ENCODE measurements at regions not wholly inside any gene's neighbourhood (a gene's known extent, or its start where the extent isn't known, plus 50 kb on each side); places are given as distances from the start of the nearest gene placed in this dataset.
"Not testable (repeated sequence)": the region's sequence is repeated elsewhere in the genome, so short reads cannot be mapped to it uniquely, and the experiment has no call there.

DNA sequence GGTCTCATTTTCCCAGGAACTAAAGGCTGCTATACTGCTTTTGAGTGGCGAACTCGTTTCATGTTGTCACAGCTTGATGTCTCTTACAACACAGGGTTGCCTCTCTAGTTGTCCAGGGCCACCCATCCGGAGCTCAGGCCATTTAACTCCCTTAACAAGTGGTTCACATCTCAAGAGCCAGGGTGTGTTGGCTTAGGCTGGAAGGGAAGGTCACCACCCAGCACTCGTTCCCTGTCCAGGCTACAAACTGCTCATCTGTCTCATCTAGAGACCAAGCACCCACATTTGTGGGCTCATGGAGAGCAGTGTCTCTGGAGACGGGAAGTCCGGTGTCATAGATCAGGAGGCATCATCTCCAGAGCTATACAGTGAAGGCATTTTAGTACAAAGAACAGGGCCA, 106.8 kb upstream of the EXOC2 start:
- DNase-seq: no peak

- DNase-seq: peak; percentile 77
These were observed 104.6 kb upstream of the EXOC2 start for GRCh38 chr6:797479-798077.

- no peak for DNase-seq
These were observed 102.2 kb upstream of the EXOC2 start for GRCh38 chr6:795046-795685.

GRCh38 chr6:793261-793660, 100.3 kb upstream of the EXOC2 start:
- DNase-seq: no peak

- DNase-seq: no peak
These were observed 99.7 kb upstream of the EXOC2 start for GRCh38 chr6:792662-793061.

- DNase-seq: no peak
These were observed 95.1 kb upstream of the EXOC2 start for GRCh38 chr6:788058-788457.

GRCh38 chr6:786946-787763, 94.2 kb upstream of the EXOC2 start:
- DNase-seq: peak; percentile 60

- no peak for DNase-seq
These were observed 91.2 kb upstream of the EXOC2 start for GRCh38 chr6:783966-784735.

DNA sequence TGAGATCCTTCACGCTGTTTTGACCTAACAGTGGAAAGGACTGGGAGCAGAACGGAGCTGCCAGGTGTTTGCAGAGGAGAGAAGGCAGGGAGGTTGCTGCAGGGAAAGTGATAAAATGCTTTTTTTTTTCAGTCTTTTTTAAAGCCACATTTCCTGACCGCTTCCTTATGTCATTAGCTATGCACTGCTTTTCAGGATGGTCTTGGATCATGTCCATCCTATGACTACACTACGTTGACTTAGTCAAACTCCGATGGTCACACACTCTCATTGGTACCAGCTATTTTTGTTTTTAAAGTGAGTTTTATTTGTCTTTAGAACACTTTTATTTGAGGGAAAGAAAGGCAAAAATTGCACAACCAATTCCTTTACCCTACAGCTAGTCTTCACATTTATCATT, 89.2 kb upstream of the EXOC2 start:
- DNase-seq: no peak

GRCh38 chr6:781350-781961, 88.5 kb upstream of the EXOC2 start:
- DNase-seq: no peak

DNA sequence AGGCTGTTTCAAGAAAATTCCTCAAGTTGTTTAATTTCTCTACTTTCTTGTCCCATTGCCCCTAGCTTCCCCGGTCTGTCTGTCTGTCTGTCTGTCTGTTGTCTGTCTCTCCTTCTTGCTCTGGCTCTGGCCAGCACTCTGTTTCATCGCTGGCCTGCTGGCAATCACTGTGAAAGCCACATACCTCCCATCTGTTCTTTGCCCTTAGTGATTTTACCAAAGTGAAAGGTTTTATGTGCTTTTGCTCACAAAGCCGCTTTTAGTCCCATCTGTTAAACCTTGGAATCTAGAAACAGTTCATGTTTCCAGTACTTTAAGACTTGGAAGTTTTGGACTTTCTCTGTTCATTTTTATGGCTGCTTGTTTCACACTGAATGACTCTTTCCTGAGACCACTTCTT, 87.8 kb upstream of the EXOC2 start:
- no peak for DNase-seq

DNA sequence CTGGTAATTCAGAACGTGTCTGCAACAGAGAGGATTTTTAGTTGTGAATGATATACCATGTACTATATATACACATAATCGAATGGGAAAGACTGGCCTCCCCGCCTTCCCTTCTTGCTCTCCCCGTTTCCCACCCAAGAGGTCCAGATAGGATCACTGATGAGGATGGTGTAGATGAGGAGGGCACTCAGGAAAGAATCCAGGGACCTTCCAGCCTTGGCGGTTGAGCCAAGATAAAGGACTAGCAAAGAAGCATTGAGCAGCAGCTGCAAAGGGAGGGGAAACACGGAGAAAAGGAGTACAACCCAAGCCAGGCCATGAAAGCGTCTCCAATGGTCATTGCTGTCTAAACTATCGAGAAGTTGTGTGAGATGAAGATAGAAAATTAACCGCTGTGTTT, 84.0 kb upstream of the EXOC2 start:
- DNase-seq: no peak

GRCh38 chr6:776528-776931, 83.6 kb upstream of the EXOC2 start:
- no peak for DNase-seq

GRCh38 chr6:775863-776262, 82.9 kb upstream of the EXOC2 start:
- DNase-seq: no peak

DNA sequence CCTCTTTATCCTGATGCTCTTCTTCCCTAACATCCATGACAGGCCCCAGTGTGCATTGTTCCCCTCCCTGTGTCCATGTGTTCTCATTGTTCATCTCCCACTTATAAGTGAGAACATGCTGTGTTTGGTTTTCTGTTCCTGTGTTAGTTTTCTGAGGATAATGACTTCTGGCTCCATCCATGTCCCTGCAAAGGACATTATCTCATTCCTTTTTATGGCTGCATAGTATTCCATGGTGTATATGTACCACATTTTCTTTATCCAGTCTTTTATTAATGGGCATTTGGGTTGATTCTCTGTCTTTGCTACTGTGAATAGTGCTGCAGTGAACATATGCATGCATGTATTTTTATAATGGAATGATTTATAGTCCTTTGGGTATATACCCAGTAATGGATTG, 78.7 kb upstream of the EXOC2 start:
- not testable (repeated sequence) for DNase-seq

DNA sequence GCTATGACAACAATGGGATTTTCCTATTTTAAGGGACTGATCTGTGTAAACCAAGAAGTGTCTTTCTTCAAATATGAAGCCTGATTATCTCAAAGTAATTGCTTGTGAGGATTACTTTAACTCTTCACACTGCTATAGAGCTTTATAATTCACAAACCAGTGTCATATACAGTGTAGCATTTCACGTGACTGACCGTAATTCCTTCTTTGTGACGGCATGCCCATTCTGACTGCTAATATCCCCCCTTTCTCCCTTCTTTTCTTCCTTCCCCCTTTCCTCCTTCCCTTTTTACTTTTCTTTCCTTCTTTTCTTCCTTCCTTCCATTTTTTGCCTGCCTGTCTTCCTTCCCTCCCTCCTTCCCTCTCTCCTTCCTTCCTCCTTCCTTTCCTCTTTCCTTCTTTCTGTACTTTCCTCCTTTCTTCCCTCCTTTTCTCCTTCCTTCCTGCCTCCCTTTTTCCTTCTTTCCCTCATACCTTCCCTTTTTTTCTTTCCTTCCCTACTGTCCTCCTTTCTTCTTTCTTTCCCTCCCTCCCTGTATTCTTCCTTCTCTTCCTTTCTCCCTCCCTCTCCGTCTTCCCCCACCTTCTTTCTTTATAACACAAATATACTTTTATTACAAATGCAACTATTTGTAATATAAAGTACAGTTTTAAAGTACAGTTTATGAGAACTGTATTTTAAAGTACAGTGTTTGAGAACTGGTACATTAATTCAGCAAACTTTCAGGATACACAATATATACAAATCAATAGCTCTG, 75.0 kb upstream of the EXOC2 start:
- no peak for DNase-seq

DNA sequence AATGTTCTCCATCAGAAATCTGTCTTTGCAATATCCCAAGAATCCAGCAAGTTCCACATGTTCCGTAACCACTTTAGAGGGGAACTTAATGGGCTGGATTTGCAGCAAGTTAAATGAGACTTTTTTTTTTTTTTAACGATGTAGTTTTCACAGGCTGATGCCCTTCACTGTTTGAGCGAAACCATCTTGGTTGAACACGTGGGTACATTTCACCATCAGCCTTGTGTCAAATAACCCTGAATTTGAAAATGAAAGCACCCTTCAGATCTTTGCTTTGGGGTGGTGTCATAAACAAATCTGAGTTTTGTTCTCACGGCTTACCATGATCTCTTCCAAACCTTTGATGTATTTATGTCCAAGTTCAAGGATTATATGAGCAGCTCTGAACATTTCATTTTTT, 73.7 kb upstream of the EXOC2 start:
- no peak for DNase-seq

GRCh38 chr6:761997-762396, 69.1 kb upstream of the EXOC2 start:
- no peak for DNase-seq

DNA sequence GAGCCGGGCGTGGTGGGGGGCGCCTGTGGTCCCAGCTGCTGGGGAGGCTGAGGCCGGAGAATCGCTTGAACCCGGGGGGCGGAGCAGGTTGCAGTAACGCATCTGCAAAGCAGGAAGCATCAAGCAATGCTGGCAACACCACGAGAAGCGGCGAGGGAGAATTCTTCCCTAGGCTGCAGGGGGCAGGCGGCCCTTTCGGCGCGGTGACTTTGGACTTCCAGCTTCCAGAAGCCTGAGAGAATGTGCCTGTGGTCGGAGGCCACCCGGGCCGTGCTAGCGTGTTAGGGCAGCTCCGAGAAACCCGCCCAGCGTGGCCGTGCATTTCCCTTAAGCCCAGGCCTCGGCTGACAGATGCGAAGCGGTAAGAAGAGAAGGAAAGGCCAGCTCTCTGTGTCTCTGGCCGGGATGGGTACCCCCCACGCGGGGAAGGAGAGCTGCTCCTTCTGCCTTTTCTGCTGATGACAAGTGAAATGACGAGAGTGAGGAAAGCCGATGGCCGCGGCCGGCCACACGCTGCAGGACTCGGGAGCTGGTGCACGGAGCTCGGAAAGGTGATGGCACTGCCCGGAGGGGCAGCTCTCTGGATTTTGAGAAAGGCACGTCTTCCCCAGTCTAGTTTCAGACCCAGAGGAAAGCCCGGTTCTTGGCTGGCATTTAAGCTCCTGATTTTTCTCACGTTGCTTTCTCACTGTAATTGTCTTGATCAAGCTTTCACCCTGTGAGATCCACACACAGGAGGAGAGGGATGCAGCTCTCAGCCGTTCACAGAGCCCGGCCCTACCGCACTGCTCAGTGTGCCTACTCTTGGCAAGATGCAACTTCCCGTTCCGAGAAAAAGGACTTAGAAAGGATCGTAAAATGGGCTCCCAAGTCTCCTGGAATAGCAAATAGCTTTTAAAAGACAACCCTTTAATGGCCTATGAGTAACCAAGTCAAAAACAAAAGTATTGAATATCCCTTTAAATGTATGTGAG, 68.3 kb upstream of the EXOC2 start:
- no peak for DNase-seq

- no peak for DNase-seq
These were observed 66.8 kb upstream of the EXOC2 start for GRCh38 chr6:759729-760128.

GRCh38 chr6:756224-756623, 63.3 kb upstream of the EXOC2 start:
- no peak for DNase-seq
